Astrocyte of the spinal cord (primary cell): ENCODE measurements at regions not wholly inside any gene's neighbourhood (a gene's known extent, or its start where the extent isn't known, plus 50 kb on each side); places are given as distances from the start of the nearest gene placed in this dataset.

ENCODE experiments used
- DNase-seq: peaks from one replicate; pipeline ENCODE4 v3.0.0; 2011; ENCODE audit warnings: low read depth, low spot score
- H3K4me3 ChIP-seq: 2 replicates; pipeline ENCODE4 v1.5.1; 2011; ENCODE audit warnings: low read depth, mild to moderate bottlenecking, low read length, moderate library complexity
- CTCF ChIP-seq: IDR thresholded peaks from 2 replicates; pipeline ENCODE4 v1.5.1; 2012; ENCODE audit warnings: low read depth, mild to moderate bottlenecking, low read length, inconsistent platforms
- in situ Hi-C: cut with HindIII; loops from 2 replicates; pipeline ENCODE4 v1.10.0; 2017; ENCODE audit warnings: low sequenced_read_pairs

GRCh38 chr2:154912215-154912614 lies 213.7 kb downstream of the KCNJ3 start:
- TF ChIP-seq CTCF: no peak
- DNase-seq: no peak
- no peak overlapping the region for H3K4me3 ChIP-seq
- in situ Hi-C loops: no loop called here

- no peak overlapping the region for H3K4me3 ChIP-seq
- in situ Hi-C loops: no loop called here
- no peak for TF ChIP-seq CTCF
- DNase-seq: no peak
Measured at GRCh38 chr2:154911729-154912128, 213.2 kb downstream of the KCNJ3 start.

GRCh38 chr2:154910701-154911100 lies 212.2 kb downstream of the KCNJ3 start:
- no peak for DNase-seq
- in situ Hi-C loops: no loop called here
- TF ChIP-seq CTCF: no peak
- H3K4me3 ChIP-seq: no peak overlapping the region

GRCh38 chr2:154908327-154908726 lies 209.8 kb downstream of the KCNJ3 start:
- DNase-seq: no peak
- TF ChIP-seq CTCF: no peak
- in situ Hi-C loops: no loop called here
- H3K4me3 ChIP-seq: no peak overlapping the region
